ENCODE measurements at regions not wholly inside any gene's neighbourhood (a gene's known extent, or its start where the extent isn't known, plus 50 kb on each side); places are given as distances from the start of the nearest gene placed in this dataset.

DNA sequence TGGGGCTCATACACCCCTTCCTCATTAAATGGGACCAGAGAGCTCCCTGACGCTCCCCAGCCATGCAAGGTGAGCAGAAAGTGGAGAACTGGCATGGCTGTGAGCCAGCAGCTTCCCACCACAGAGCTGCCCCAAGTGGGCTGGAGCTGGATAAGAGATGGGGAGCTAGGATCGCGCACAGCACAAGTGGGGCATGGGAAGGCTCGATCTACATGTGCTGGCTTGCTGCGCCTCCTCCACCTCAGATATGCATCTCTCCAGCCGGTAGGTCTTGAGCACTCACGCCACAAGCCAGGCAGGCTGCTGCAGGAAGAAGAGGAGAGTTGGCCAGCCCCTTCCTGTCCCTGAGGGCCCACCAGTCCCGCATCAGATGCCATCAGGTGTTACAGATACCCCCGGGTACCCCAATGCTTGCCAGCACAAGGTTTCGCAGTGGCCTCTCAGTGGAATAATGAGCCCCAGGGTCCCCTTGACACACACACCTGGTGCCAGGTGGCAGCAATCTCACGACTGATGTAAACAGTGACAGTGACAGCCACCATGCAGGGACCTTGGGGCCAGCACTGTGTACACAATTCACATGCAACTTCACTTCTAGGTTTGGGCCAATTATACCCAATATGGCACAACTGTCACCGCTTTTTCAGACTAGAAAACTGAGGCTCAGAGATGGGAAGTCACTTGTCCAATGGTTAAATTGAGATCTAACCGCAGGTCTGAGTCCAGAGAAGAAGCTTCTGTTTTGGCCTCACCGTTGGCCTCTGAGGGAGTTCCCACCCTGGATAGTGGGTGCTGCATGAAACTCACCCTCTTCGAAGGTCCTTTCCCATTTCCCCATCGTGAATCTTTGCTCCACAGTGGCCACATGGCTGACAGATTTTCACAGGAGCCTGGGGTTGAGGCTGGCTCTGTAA, 79.3 kb downstream of the OAT start:
- H3K4me1 ChIP-seq (ENCODE audit: control insufficient read depth, extremely low read depth, insufficient read depth, low read length): peaks cover 4% of the 10 kb centered on the region
- no peak overlapping the region for H3K4me3 ChIP-seq (replicated peaks in 1 of 4; ENCODE audit: control extremely low read depth in 1 of 4, insufficient read depth in 1 of 4, low read depth in 3 of 4, low read length in 4 of 4)
- TF ChIP-seq, protein P1, sequence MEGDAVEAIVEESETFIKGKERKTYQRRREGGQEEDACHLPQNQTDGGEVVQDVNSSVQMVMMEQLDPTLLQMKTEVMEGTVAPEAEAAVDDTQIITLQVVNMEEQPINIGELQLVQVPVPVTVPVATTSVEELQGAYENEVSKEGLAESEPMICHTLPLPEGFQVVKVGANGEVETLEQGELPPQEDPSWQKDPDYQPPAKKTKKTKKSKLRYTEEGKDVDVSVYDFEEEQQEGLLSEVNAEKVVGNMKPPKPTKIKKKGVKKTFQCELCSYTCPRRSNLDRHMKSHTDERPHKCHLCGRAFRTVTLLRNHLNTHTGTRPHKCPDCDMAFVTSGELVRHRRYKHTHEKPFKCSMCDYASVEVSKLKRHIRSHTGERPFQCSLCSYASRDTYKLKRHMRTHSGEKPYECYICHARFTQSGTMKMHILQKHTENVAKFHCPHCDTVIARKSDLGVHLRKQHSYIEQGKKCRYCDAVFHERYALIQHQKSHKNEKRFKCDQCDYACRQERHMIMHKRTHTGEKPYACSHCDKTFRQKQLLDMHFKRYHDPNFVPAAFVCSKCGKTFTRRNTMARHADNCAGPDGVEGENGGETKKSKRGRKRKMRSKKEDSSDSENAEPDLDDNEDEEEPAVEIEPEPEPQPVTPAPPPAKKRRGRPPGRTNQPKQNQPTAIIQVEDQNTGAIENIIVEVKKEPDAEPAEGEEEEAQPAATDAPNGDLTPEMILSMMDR (conservative IDR thresholded peaks at IDR 0.05 in 1 of 2, IDR thresholded peaks at IDR 0.05 in 1 of 2; ENCODE audit: low read depth in 1 of 2, low read length in 2 of 2): no peak
- TF ChIP-seq EZH2 (IDR thresholded peaks at IDR 0.05; ENCODE audit: low read length, missing control alignments): no peak
- no peak overlapping the region for H2AFZ ChIP-seq (ENCODE audit: low read length)
- no peaks in the 10 kb centered on the region for H3K27me3 ChIP-seq (ENCODE audit: control insufficient read depth, insufficient read depth, low read length)
- no peak for DNase-seq (ENCODE audit: low read depth in 2 of 2)
- no peaks in the 10 kb centered on the region for H3K9me3 ChIP-seq (ENCODE audit: control insufficient read depth, insufficient read depth, low read depth, low read length)
- H3K9ac ChIP-seq (ENCODE audit: insufficient read depth, low read length): no peak overlapping the region
- H4K20me1 ChIP-seq (ENCODE audit: control insufficient read depth, extremely low read depth, insufficient read depth, low read length): no peaks in the 10 kb centered on the region
- H3K4me2 ChIP-seq (ENCODE audit: extremely low read depth, insufficient read depth, low read length): no peak overlapping the region
- no peaks in the 10 kb centered on the region for H3K36me3 ChIP-seq (ENCODE audit: control insufficient read depth, insufficient read depth, low read length)
- H3K27ac ChIP-seq (ENCODE audit: insufficient read depth, low read length): peak overlapping the region; percentile 3
- no peaks in the 10 kb centered on the region for H3K79me2 ChIP-seq (ENCODE audit: control insufficient read depth, insufficient read depth, low read length)

GRCh38 chr10:124338276-124338925, 80.3 kb downstream of the OAT start:
- no peak for DNase-seq (ENCODE audit: low read depth in 2 of 2)
- Histone ChIP-seq H3K27ac (ENCODE audit: insufficient read depth, low read length) (no peak overlapping the region), H2AFZ (ENCODE audit: low read length) (no peak overlapping the region), H4K20me1 (ENCODE audit: control insufficient read depth, extremely low read depth, insufficient read depth, low read length) (no peaks in the 10 kb centered on the region), H3K4me2 (ENCODE audit: extremely low read depth, insufficient read depth, low read length) (no peak overlapping the region), H3K9ac (ENCODE audit: insufficient read depth, low read length) (no peak overlapping the region), H3K9me3 (ENCODE audit: control insufficient read depth, insufficient read depth, low read depth, low read length) (no peaks in the 10 kb centered on the region), H3K36me3 (ENCODE audit: control insufficient read depth, insufficient read depth, low read length) (no peaks in the 10 kb centered on the region), H3K79me2 (ENCODE audit: control insufficient read depth, insufficient read depth, low read length) (no peaks in the 10 kb centered on the region), H3K4me3 (replicated peaks in 1 of 4; ENCODE audit: control extremely low read depth in 1 of 4, insufficient read depth in 1 of 4, low read depth in 3 of 4, low read length in 4 of 4) (no peak overlapping the region), H3K4me1 (ENCODE audit: control insufficient read depth, extremely low read depth, insufficient read depth, low read length) (peaks cover 4% of the 10 kb centered on the region), H3K27me3 (ENCODE audit: control insufficient read depth, insufficient read depth, low read length) (no peaks in the 10 kb centered on the region)
- TF ChIP-seq, protein P1 (conservative IDR thresholded peaks at IDR 0.05 in 1 of 2, IDR thresholded peaks at IDR 0.05 in 1 of 2; ENCODE audit: low read depth in 1 of 2, low read length in 2 of 2): no peak
- no peak for TF ChIP-seq EZH2 (IDR thresholded peaks at IDR 0.05; ENCODE audit: low read length, missing control alignments)

DNA sequence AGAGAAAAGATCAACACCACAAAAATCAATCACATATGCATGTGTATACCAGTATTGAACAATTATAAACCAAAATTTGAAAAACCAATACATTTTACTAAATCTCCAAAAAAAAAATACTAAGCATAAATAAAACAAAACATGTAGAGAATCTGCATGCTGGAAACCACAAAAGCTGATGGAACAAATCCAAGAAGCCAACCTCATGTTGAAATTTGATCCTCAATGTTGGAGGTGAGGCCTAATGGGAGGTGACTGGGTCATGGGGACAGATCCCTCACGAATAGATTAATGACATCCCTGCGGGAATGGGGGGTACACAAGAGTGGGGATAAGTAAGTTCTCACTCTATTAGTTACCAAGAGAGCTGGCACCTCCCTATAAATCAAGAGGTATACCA, 82.5 kb downstream of the OAT start:
- Histone ChIP-seq H3K4me3 (replicated peaks in 1 of 4; ENCODE audit: control extremely low read depth in 1 of 4, insufficient read depth in 1 of 4, low read depth in 3 of 4, low read length in 4 of 4) (no peak overlapping the region), H3K4me2 (ENCODE audit: extremely low read depth, insufficient read depth, low read length) (no peak overlapping the region), H3K4me1 (ENCODE audit: control insufficient read depth, extremely low read depth, insufficient read depth, low read length) (peaks cover 4% of the 10 kb centered on the region), H3K36me3 (ENCODE audit: control insufficient read depth, insufficient read depth, low read length) (no peaks in the 10 kb centered on the region), H3K79me2 (ENCODE audit: control insufficient read depth, insufficient read depth, low read length) (no peaks in the 10 kb centered on the region), H3K27ac (ENCODE audit: insufficient read depth, low read length) (no peak overlapping the region), H4K20me1 (ENCODE audit: control insufficient read depth, extremely low read depth, insufficient read depth, low read length) (no peaks in the 10 kb centered on the region), H3K9me3 (ENCODE audit: control insufficient read depth, insufficient read depth, low read depth, low read length) (no peaks in the 10 kb centered on the region), H2AFZ (ENCODE audit: low read length) (no peak overlapping the region), H3K27me3 (ENCODE audit: control insufficient read depth, insufficient read depth, low read length) (no peaks in the 10 kb centered on the region), H3K9ac (ENCODE audit: insufficient read depth, low read length) (no peak overlapping the region)
- TF ChIP-seq, protein P1 (conservative IDR thresholded peaks at IDR 0.05 in 1 of 2, IDR thresholded peaks at IDR 0.05 in 1 of 2; ENCODE audit: low read depth in 1 of 2, low read length in 2 of 2): no peak
- no peak for TF ChIP-seq EZH2 (IDR thresholded peaks at IDR 0.05; ENCODE audit: low read length, missing control alignments)
- DNase-seq (ENCODE audit: low read depth in 2 of 2): peak in 1 of 2 donors; percentile 38

All from fibroblast of lung (primary cell).